WTC11 (cell line): ENCODE measurements at regions not wholly inside any gene's neighbourhood (a gene's known extent, or its start where the extent isn't known, plus 50 kb on each side); places are given as distances from the start of the nearest gene placed in this dataset.
A peak's percentile ranks its signal among the peaks of the same experiment; 100 is the strongest.

ENCODE experiments used
- ATAC-seq: fragments of 200-7000 bp; cut with Tn5 transposase; 2 replicates; pipeline ENCODE4 v1.10.0; 2021; ENCODE audit warnings: mild to moderate bottlenecking, moderate library complexity
- CTCF ChIA-PET: fragments of 300-600 bp; sonication (Branson Sonifier 250); formaldehyde crosslinking; loops from one replicate; lab custom pipeline; 2021; ENCODE audit warnings: antibody characterized with exemption; lab: Charles Lee
- POLR2A ChIA-PET: fragments of 350-600 bp; sonication (Branson Sonifier 250); formaldehyde crosslinking; loops from one replicate; lab custom pipeline; 2021; ENCODE audit warnings: antibody characterized with exemption; lab: Charles Lee
- DNase-seq: peaks from one replicate; pipeline ENCODE4 v3.0.0; 2021; ENCODE audit warnings: low spot score
- H3K27ac Mint-ChIP-seq: 2 replicates; pipeline ENCODE4 v1.8.0; 2021; ENCODE audit warnings: mixed read lengths
- H3K27me3 Mint-ChIP-seq: 2 replicates; pipeline ENCODE4 v1.8.0; 2021; ENCODE audit warnings: low read depth, mild to moderate bottlenecking, moderate library complexity, mixed read lengths
- H3K36me3 Mint-ChIP-seq: 2 replicates; pipeline ENCODE4 v1.8.0; 2021; ENCODE audit warnings: mixed read lengths
- H3K4me1 Mint-ChIP-seq: 2 replicates; pipeline ENCODE4 v1.8.0; 2022; ENCODE audit warnings: mixed read lengths
- H3K4me3 Mint-ChIP-seq: 2 replicates; pipeline ENCODE4 v1.8.0; 2021; ENCODE audit warnings: mild to moderate bottlenecking, moderate library complexity, mixed read lengths
- H3K9me3 Mint-ChIP-seq: 2 replicates; pipeline ENCODE4 v1.8.0; 2021; ENCODE audit warnings: mixed read lengths
- ATF1 ChIP-seq: sonication (generic); formaldehyde crosslinking; IDR thresholded peaks from 2 replicates; pipeline ENCODE4 v1.8.1; 2023; ENCODE audit warnings: mild to moderate bottlenecking, moderate library complexity, missing genetic modification reagents
- CBFB ChIP-seq: sonication (generic); formaldehyde crosslinking; IDR thresholded peaks from 2 replicates; pipeline ENCODE4 v1.8.1; 2022; ENCODE audit warnings: mild to moderate bottlenecking, low read depth, missing genetic modification reagents
- E2F5 ChIP-seq: sonication (generic); formaldehyde crosslinking; IDR thresholded peaks from 2 replicates; pipeline ENCODE4 v1.8.1; 2022; ENCODE audit warnings: mild to moderate bottlenecking, moderate library complexity, missing genetic modification reagents
- ERG ChIP-seq: fragments of 250-450 bp; sonication (Bioruptor Pico); IDR thresholded peaks from 2 replicates; pipeline ENCODE4 v1.8.0; 2021; ENCODE audit warnings: mild to moderate bottlenecking
- FOXP4 ChIP-seq: sonication (generic); formaldehyde crosslinking; IDR thresholded peaks from 2 replicates; pipeline ENCODE4 v1.8.0; 2022; ENCODE audit warnings: mild to moderate bottlenecking, missing genetic modification reagents
- HMGXB4 ChIP-seq: sonication (generic); formaldehyde crosslinking; IDR thresholded peaks from 2 replicates; pipeline ENCODE4 v1.8.1; 2023; ENCODE audit warnings: mild to moderate bottlenecking, moderate library complexity, missing genetic modification reagents
- JAZF1 ChIP-seq: fragments of 250-450 bp; sonication (Bioruptor Pico); IDR thresholded peaks from 2 replicates; pipeline ENCODE4 v1.9.0; 2021; ENCODE audit warnings: moderate library complexity, mild to moderate bottlenecking, inconsistent platforms
- JUN ChIP-seq: sonication (generic); formaldehyde crosslinking; IDR thresholded peaks from 2 replicates; pipeline ENCODE4 v1.8.0; 2023; ENCODE audit warnings: mild to moderate bottlenecking, missing genetic modification reagents
- MXD4 ChIP-seq: fragments of 250-450 bp; sonication (Bioruptor Pico); IDR thresholded peaks from 2 replicates; pipeline ENCODE4 v1.8.0; 2021; ENCODE audit warnings: mild to moderate bottlenecking, moderate library complexity, borderline replicate concordance
- PRDM15 ChIP-seq: sonication (generic); formaldehyde crosslinking; IDR thresholded peaks from 2 replicates; pipeline ENCODE4 v1.8.0; 2022; ENCODE audit warnings: missing genetic modification reagents
- PRRX2 ChIP-seq: fragments of 250-450 bp; sonication (Bioruptor Pico); IDR thresholded peaks from 2 replicates; pipeline ENCODE4 v1.8.0; 2021; ENCODE audit warnings: mild to moderate bottlenecking
- SP1 ChIP-seq: sonication (generic); formaldehyde crosslinking; conservative IDR thresholded peaks from 2 replicates; pipeline ENCODE4 v1.8.1; 2022; ENCODE audit warnings: missing genetic modification reagents
- TP53 ChIP-seq: sonication (generic); formaldehyde crosslinking; IDR thresholded peaks from 2 replicates; pipeline ENCODE4 v1.8.1; 2023; ENCODE audit warnings: mild to moderate bottlenecking, missing genetic modification reagents
- ZNF281 ChIP-seq: sonication (generic); formaldehyde crosslinking; IDR thresholded peaks from 2 replicates; pipeline ENCODE4 v1.8.0; 2023; ENCODE audit warnings: mild to moderate bottlenecking, missing genetic modification reagents
- ZNF671 ChIP-seq: fragments of 250-450 bp; sonication (Bioruptor Pico); IDR thresholded peaks from 2 replicates; pipeline ENCODE4 v1.8.0; 2021; ENCODE audit warnings: mild to moderate bottlenecking
- TF ChIP-seq, protein P1 (sequence below): fragments of 250-450 bp; sonication (Bioruptor Pico); IDR thresholded peaks from 2 replicates; pipeline ENCODE4 v1.9.0; 2021; ENCODE audit warnings: moderate library complexity, mild to moderate bottlenecking, inconsistent platforms, borderline replicate concordance

- TF ChIP-seq ZNF281 (no peak), SP1 (no peak)
Observed at GRCh38 chr4:110955748-110956147, 332.9 kb upstream of the PITX2 start (continued).

- H3K27me3 Mint-ChIP-seq: no peaks in the 10 kb centered on the region
- no peak for TF ChIP-seq ZNF671
- no peak for TF ChIP-seq SP1
- no peak for TF ChIP-seq ZNF281
- TF ChIP-seq E2F5 (CRISPR knock-in tag): no peak
- no peak for TF ChIP-seq JAZF1
- TF ChIP-seq PRRX2: no peak
- TF ChIP-seq TP53: no peak
- no peaks in the 10 kb centered on the region for H3K9me3 Mint-ChIP-seq
- DNase-seq (no peak), ATAC-seq (no peak)
- ChIA-PET CTCF (interaction anchor here (0.7 to 1.3 kb wide), 3 partner anchors 12 to 323 kb away, joined by 3 to 5 read pairs (median 3); no protein-coding TSS in a partner anchor), POLR2A (no interaction called here)
- no peak overlapping the region for H3K4me3 Mint-ChIP-seq
- H3K4me1 Mint-ChIP-seq: peaks cover 13% of the 10 kb centered on the region
- no peaks in the 10 kb centered on the region for H3K36me3 Mint-ChIP-seq
- H3K27ac Mint-ChIP-seq: no peak overlapping the region
Observed at GRCh38 chr4:110959041-110959643, 336.3 kb upstream of the PITX2 start.

DNA sequence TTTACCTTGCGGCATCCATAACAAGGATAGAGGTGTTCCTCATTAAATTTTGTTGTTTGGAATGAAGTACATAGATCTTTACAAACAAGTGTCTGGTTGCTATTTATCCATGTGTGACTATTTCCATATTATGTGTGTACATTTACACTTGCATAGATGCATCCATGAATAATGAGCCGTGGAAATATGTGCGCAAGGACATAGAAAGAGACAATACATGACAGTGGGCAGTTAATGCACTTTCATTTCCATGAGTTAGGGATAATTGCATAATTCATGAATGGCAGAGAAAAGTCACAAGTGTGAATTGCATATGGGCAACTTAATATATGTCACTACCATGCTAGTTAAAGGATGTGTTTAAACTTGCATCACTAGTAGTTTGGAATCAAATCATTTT is 338.2 kb upstream of the PITX2 start:
- H3K9me3 Mint-ChIP-seq: no peaks in the 10 kb centered on the region
- no peak for TF ChIP-seq MXD4 (CRISPR knock-in tag)
- TF ChIP-seq, protein P1, sequence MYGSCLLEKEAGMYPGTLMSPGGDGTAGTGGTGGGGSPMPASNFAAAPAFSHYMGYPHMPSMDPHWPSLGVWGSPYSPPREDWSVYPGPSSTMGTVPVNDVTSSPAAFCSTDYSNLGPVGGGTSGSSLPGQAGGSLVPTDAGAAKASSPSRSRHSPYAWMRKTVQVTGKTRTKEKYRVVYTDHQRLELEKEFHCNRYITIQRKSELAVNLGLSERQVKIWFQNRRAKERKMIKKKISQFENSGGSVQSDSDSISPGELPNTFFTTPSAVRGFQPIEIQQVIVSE: no peak
- no peak for TF ChIP-seq HMGXB4 (CRISPR knock-in tag)
- TF ChIP-seq ATF1: no peak
- TF ChIP-seq ERG (CRISPR knock-in tag): no peak
- TF ChIP-seq JUN (CRISPR knock-in tag): no peak
- TF ChIP-seq PRDM15 (CRISPR knock-in tag): no peak
- TF ChIP-seq CBFB (CRISPR knock-in tag): no peak
- no peak for TF ChIP-seq FOXP4 (CRISPR knock-in tag)
- TF ChIP-seq, all 79 proteins: peak for 0
- no peaks in the 10 kb centered on the region for H3K27me3 Mint-ChIP-seq
- no peak overlapping the region for H3K4me3 Mint-ChIP-seq
- no peaks in the 10 kb centered on the region for H3K36me3 Mint-ChIP-seq
- no peak for ATAC-seq
- peaks cover 13% of the 10 kb centered on the region for H3K4me1 Mint-ChIP-seq
- ChIA-PET POLR2A (no interaction called here), CTCF (no interaction called here)
- H3K27ac Mint-ChIP-seq: peak overlapping the region; percentile 54; the same call in 1 of the 2 replicates
- no peak for DNase-seq
